Liver (tissue), 8 donors: ENCODE measurements at regions not wholly inside any gene's neighbourhood (a gene's known extent, or its start where the extent isn't known, plus 50 kb on each side); places are given as distances from the start of the nearest gene placed in this dataset.

ENCODE experiments used
- DNase-seq: peaks from one replicate; pipeline ENCODE4 v3.0.0-alpha.2; 2017; ENCODE audit warnings: low spot score
- H3K27ac ChIP-seq, 2 donors: one replicate each; pipeline ENCODE4 v1.7.0; 2013; ENCODE audit warnings: inconsistent platforms in 2 of 2, low read length in 2 of 2, control low read depth in 1 of 2, low read depth in 1 of 2, mild to moderate bottlenecking in 1 of 2
- H3K27me3 ChIP-seq, 4 donors: one replicate each; pipeline versions ENCODE4 v1.6.1 to v1.7.0; 2013; ENCODE audit warnings: low read length in 3 of 4, inconsistent platforms in 1 of 4, mild to moderate bottlenecking in 1 of 4, moderate library complexity in 1 of 4; ENCODE audit not compliant: control insufficient read depth in 4 of 4, insufficient read depth in 4 of 4
- H3K36me3 ChIP-seq, 4 donors: one replicate each; pipeline versions ENCODE4 v1.6.1 to v1.7.0; 2013; ENCODE audit warnings: low read length in 3 of 4, mild to moderate bottlenecking in 3 of 4, low read depth in 1 of 4, moderate library complexity in 1 of 4; ENCODE audit not compliant: control insufficient read depth in 4 of 4, insufficient read depth in 3 of 4
- H3K4me1 ChIP-seq, 4 donors: one replicate each; pipeline versions ENCODE4 v1.6.1 to v1.7.0; 2013; ENCODE audit warnings: low read length in 3 of 4, mild to moderate bottlenecking in 3 of 4, moderate library complexity in 1 of 4; ENCODE audit not compliant: control insufficient read depth in 4 of 4, insufficient read depth in 4 of 4
- H3K4me3 ChIP-seq, 3 donors: one replicate each; pipeline versions ENCODE4 v1.6.1 to v1.7.0; 2013; ENCODE audit warnings: low read length in 3 of 3, control low read depth in 1 of 3, low read depth in 1 of 3, mild to moderate bottlenecking in 1 of 3
- H3K9ac ChIP-seq, 2 donors: one replicate each; pipeline ENCODE4 v1.7.0; 2013; ENCODE audit warnings: low read length in 2 of 2, mild to moderate bottlenecking in 2 of 2, moderate library complexity in 2 of 2, control low read depth in 1 of 2, low read depth in 1 of 2
- H3K9me3 ChIP-seq, 4 donors: one replicate each; pipeline versions ENCODE4 v1.6.1 to v1.7.0; 2013; ENCODE audit warnings: low read length in 3 of 4; ENCODE audit not compliant: control insufficient read depth in 4 of 4
- EGR1 ChIP-seq, 2 donors: IDR thresholded peaks; 2 replicates each; pipeline ENCODE4 v1.6.1; 2016 to 2018; ENCODE audit warnings: antibody characterized with exemption in 2 of 2, low read depth in 2 of 2
- FOXA1 ChIP-seq: IDR thresholded peaks from 2 replicates; pipeline ENCODE4 v1.6.1; 2016; ENCODE audit warnings: antibody characterized with exemption
- FOXA2 ChIP-seq: IDR thresholded peaks from 2 replicates; pipeline ENCODE4 v1.6.1; 2016; ENCODE audit warnings: antibody characterized with exemption
- GABPA ChIP-seq, 2 donors: IDR thresholded peaks in 1 of 2; conservative IDR thresholded peaks in 1 of 2; 2 replicates each; pipeline ENCODE4 v1.6.1; 2016; ENCODE audit warnings: antibody characterized with exemption in 2 of 2, mild to moderate bottlenecking in 1 of 2, moderate library complexity in 1 of 2
- HNF4A ChIP-seq, 2 donors: conservative IDR thresholded peaks; 2 replicates each; pipeline ENCODE4 v1.6.1; 2016; ENCODE audit warnings: antibody characterized with exemption in 2 of 2, mild to moderate bottlenecking in 2 of 2
- HNF4G ChIP-seq: IDR thresholded peaks from 2 replicates; pipeline ENCODE4 v1.6.1; 2016; ENCODE audit warnings: antibody characterized with exemption
- JUND ChIP-seq, 2 donors: IDR thresholded peaks; 2 replicates each; pipeline ENCODE4 v1.6.1; 2016; ENCODE audit warnings: antibody characterized with exemption in 2 of 2
- NR2F2 ChIP-seq: IDR thresholded peaks from 2 replicates; pipeline ENCODE4 v1.6.1; 2016; ENCODE audit warnings: antibody characterized with exemption
- RAD21 ChIP-seq, 2 donors: IDR thresholded peaks; 2 replicates each; pipeline ENCODE4 v1.6.1; 2016; ENCODE audit warnings: antibody characterized with exemption in 2 of 2, mild to moderate bottlenecking in 2 of 2
- RXRA ChIP-seq, 2 donors: IDR thresholded peaks; 2 replicates each; pipeline ENCODE4 v1.6.1; 2017 to 2018; ENCODE audit warnings: antibody characterized with exemption in 2 of 2, mild to moderate bottlenecking in 1 of 2
- SP1 ChIP-seq: IDR thresholded peaks from 2 replicates; pipeline ENCODE4 v1.6.1; 2018; ENCODE audit warnings: antibody characterized with exemption, mild to moderate bottlenecking
- TAF1 ChIP-seq: conservative IDR thresholded peaks from 2 replicates; pipeline ENCODE4 v1.6.1; 2016; ENCODE audit warnings: antibody characterized with exemption, mild to moderate bottlenecking
- YY1 ChIP-seq: IDR thresholded peaks from 2 replicates; pipeline ENCODE4 v1.6.1; 2016; ENCODE audit warnings: antibody characterized with exemption, mild to moderate bottlenecking
- WGBS: extraction: QIAGEN DNeasy Blood & Tissue Kit; methylation state at CpG from one replicate; pipeline ENCODE4 v1.1.7; 2013; 5-methylcytosine and 5-hydroxymethylcytosine counted together
- TF ChIP-seq, protein P1 (sequence below): IDR thresholded peaks from 2 replicates; pipeline ENCODE4 v1.6.1; 2016; ENCODE audit warnings: antibody characterized with exemption
- TF ChIP-seq, protein P2 (sequence below): IDR thresholded peaks from 2 replicates; pipeline ENCODE4 v1.6.1; 2016; ENCODE audit warnings: antibody characterized with exemption, mild to moderate bottlenecking
- TF ChIP-seq, protein P3 (sequence below): IDR thresholded peaks from 2 replicates; pipeline ENCODE4 v1.6.1; 2016; ENCODE audit warnings: antibody characterized with exemption
- TF ChIP-seq, protein P4 (sequence below): IDR thresholded peaks from 2 replicates; pipeline ENCODE4 v1.6.1; 2016; ENCODE audit warnings: antibody characterized with exemption
- TF ChIP-seq, protein P5 (sequence below): fragments of 150-350 bp; IDR thresholded peaks from 2 replicates; pipeline ENCODE4 v1.5.1; 2017; ENCODE audit warnings: improper control_type of control experiment, low read depth, low read length; ENCODE audit not compliant: missing input control
- donor health status: healthy.
- donor health status: healthy.
- donor health status: healthy.
- donor health status: healthy.
- donor health status: healthy.

DNA sequence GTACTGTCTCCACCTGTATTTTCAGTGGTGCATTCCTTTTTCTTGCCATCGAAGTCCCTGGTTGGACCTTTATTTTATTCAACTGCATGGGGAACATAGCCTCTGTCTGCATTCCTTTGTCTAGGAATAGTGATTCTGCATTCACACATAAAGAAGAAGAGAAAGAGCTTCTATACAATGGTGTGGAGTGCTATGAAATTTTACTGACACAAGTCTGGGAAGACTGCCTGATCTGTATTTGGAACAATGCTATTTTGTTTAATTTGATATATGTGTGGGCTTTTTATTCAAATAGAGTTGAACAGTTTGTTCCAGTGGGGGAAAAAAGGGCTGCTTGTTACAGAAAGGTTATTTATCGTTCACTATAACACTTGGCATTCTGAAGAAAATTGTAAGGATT is 375.7 kb upstream of the POU3F2 start:
- Histone ChIP-seq H3K9ac (no peak overlapping the region), H3K4me3 (no peak overlapping the region), H3K27me3 (no peaks in the 10 kb centered on the region), H3K27ac (no peak overlapping the region), H3K4me1 (no peaks in the 10 kb centered on the region), H3K9me3 (no peaks in the 10 kb centered on the region), H3K36me3 (no peaks in the 10 kb centered on the region)
- TF ChIP-seq JUND (IDR thresholded peaks at IDR 0.05) = no peak
- TF ChIP-seq SP1 = no peak
- no peak for TF ChIP-seq EGR1 (IDR thresholded peaks at IDR 0.05; ENCODE audit: low read depth in 2 of 2)
- TF ChIP-seq, protein P1, sequence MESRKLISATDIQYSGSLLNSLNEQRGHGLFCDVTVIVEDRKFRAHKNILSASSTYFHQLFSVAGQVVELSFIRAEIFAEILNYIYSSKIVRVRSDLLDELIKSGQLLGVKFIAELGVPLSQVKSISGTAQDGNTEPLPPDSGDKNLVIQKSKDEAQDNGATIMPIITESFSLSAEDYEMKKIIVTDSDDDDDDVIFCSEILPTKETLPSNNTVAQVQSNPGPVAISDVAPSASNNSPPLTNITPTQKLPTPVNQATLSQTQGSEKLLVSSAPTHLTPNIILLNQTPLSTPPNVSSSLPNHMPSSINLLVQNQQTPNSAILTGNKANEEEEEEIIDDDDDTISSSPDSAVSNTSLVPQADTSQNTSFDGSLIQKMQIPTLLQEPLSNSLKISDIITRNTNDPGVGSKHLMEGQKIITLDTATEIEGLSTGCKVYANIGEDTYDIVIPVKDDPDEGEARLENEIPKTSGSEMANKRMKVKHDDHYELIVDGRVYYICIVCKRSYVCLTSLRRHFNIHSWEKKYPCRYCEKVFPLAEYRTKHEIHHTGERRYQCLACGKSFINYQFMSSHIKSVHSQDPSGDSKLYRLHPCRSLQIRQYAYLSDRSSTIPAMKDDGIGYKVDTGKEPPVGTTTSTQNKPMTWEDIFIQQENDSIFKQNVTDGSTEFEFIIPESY = no peak
- no peak for TF ChIP-seq FOXA2
- TF ChIP-seq, protein P2, sequence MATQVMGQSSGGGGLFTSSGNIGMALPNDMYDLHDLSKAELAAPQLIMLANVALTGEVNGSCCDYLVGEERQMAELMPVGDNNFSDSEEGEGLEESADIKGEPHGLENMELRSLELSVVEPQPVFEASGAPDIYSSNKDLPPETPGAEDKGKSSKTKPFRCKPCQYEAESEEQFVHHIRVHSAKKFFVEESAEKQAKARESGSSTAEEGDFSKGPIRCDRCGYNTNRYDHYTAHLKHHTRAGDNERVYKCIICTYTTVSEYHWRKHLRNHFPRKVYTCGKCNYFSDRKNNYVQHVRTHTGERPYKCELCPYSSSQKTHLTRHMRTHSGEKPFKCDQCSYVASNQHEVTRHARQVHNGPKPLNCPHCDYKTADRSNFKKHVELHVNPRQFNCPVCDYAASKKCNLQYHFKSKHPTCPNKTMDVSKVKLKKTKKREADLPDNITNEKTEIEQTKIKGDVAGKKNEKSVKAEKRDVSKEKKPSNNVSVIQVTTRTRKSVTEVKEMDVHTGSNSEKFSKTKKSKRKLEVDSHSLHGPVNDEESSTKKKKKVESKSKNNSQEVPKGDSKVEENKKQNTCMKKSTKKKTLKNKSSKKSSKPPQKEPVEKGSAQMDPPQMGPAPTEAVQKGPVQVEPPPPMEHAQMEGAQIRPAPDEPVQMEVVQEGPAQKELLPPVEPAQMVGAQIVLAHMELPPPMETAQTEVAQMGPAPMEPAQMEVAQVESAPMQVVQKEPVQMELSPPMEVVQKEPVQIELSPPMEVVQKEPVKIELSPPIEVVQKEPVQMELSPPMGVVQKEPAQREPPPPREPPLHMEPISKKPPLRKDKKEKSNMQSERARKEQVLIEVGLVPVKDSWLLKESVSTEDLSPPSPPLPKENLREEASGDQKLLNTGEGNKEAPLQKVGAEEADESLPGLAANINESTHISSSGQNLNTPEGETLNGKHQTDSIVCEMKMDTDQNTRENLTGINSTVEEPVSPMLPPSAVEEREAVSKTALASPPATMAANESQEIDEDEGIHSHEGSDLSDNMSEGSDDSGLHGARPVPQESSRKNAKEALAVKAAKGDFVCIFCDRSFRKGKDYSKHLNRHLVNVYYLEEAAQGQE = no peak
- TF ChIP-seq RAD21 (IDR thresholded peaks at IDR 0.05) = no peak
- TF ChIP-seq, protein P3, sequence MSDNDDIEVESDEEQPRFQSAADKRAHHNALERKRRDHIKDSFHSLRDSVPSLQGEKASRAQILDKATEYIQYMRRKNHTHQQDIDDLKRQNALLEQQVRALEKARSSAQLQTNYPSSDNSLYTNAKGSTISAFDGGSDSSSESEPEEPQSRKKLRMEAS = no peak
- TF ChIP-seq, protein P4, sequence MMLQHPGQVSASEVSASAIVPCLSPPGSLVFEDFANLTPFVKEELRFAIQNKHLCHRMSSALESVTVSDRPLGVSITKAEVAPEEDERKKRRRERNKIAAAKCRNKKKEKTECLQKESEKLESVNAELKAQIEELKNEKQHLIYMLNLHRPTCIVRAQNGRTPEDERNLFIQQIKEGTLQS = no peak
- TF ChIP-seq YY1 = no peak
- TF ChIP-seq RXRA (IDR thresholded peaks at IDR 0.05) = no peak
- TF ChIP-seq HNF4G = no peak
- no peak for DNase-seq
- WGBS = 72% methylated on average over 2 of the region's 2 CpGs

DNA sequence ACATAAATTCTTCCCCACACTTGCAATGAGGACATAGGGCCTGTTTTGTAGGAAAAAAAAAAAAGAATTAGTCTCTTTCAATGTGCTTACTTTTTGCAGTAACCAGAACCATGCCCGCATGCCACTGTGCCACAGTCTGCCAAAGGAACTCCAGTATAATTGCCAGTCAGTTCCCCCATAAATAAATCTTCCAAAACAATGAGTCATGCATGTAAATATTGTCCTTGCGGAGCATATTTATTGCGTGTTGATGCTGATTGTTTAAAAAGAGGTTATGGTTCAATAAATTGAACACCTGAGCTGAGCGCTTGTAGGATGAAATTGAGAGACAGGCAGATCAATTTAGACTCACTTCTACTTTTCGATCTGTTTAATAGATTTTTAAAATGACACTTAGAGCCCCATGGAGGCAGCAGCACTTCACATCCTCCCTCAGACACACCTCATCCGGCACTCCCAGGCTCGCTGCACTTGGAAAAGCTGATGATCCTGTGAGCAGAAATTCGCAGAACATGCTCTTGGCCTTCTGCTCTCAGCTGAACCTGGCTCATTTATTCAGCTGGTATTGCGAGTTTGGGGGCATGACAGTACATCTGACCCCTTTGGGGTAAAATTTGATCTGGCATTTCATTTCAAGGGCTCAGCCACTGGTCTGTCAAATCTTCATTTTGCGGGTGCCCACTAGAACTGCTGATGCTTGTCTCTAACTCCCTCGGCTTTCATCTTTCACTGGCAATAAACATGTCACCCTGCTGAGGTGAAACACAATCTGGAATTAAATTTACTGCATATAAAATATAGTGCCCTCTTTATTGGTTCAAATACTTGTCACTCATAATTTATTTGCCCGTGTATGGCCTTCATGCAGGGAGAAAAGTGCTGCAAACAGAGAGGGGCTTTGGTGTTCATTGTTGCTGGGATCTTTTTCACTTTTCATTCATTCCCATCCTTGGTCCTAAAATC is 371.1 kb upstream of the POU3F2 start:
- no peaks in the 10 kb centered on the region for H3K9me3 ChIP-seq
- H3K4me3 ChIP-seq = no peak overlapping the region
- H3K27me3 ChIP-seq = no peaks in the 10 kb centered on the region
- no peak overlapping the region for H3K9ac ChIP-seq
- H3K27ac ChIP-seq = no peak overlapping the region
- TF ChIP-seq HNF4A (conservative IDR thresholded peaks at IDR 0.05) = no peak
- no peak for TF ChIP-seq GABPA (IDR thresholded peaks at IDR 0.05 in 1 of 2, conservative IDR thresholded peaks at IDR 0.05 in 1 of 2)
- TF ChIP-seq FOXA2 = no peak
- TF ChIP-seq, protein P2 = no peak
- TF ChIP-seq JUND (IDR thresholded peaks at IDR 0.05) = no peak
- no peak for TF ChIP-seq NR2F2
- no peak for TF ChIP-seq YY1
- TF ChIP-seq, protein P4 = no peak
- no peak for TF ChIP-seq SP1
- no peak for TF ChIP-seq EGR1 (IDR thresholded peaks at IDR 0.05; ENCODE audit: low read depth in 2 of 2)
- no peak for TF ChIP-seq FOXA1
- TF ChIP-seq, protein P3 = no peak
- TF ChIP-seq HNF4G = no peak
- no peak for TF ChIP-seq RXRA (IDR thresholded peaks at IDR 0.05)
- TF ChIP-seq RAD21 (IDR thresholded peaks at IDR 0.05) = no peak
- TF ChIP-seq TAF1 = no peak
- TF ChIP-seq, protein P5, sequence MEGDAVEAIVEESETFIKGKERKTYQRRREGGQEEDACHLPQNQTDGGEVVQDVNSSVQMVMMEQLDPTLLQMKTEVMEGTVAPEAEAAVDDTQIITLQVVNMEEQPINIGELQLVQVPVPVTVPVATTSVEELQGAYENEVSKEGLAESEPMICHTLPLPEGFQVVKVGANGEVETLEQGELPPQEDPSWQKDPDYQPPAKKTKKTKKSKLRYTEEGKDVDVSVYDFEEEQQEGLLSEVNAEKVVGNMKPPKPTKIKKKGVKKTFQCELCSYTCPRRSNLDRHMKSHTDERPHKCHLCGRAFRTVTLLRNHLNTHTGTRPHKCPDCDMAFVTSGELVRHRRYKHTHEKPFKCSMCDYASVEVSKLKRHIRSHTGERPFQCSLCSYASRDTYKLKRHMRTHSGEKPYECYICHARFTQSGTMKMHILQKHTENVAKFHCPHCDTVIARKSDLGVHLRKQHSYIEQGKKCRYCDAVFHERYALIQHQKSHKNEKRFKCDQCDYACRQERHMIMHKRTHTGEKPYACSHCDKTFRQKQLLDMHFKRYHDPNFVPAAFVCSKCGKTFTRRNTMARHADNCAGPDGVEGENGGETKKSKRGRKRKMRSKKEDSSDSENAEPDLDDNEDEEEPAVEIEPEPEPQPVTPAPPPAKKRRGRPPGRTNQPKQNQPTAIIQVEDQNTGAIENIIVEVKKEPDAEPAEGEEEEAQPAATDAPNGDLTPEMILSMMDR = no peak
- no peak for DNase-seq
- 74% methylated on average over 12 of the region's 12 CpGs for WGBS
- no peaks in the 10 kb centered on the region for H3K4me1 ChIP-seq
- no peaks in the 10 kb centered on the region for H3K36me3 ChIP-seq
